ENCODE measurements at regions not wholly inside any gene's neighbourhood (a gene's known extent, or its start where the extent isn't known, plus 50 kb on each side); places are given as distances from the start of the nearest gene placed in this dataset.

- Histone ChIP-seq H3K27me3 (ENCODE audit: insufficient read depth, low read length) (no peaks in the 10 kb centered on the region), H3K27ac (ENCODE audit: insufficient read length, low read depth, low read length) (no peak overlapping the region), H3T11ph (ENCODE audit: low read length) (no peak overlapping the region), H3K4ac (ENCODE audit: low read depth, low read length) (no peak overlapping the region), H4K20me1 (ENCODE audit: control insufficient read depth, insufficient read depth, insufficient read length) (no peaks in the 10 kb centered on the region), H3K79me2 (ENCODE audit: insufficient read depth, low read length) (no peaks in the 10 kb centered on the region), H2AFZ (ENCODE audit: low read length) (no peak overlapping the region), H2BK20ac (ENCODE audit: low read depth, low read length, poor library complexity, severe bottlenecking) (no peak overlapping the region), H4K91ac (ENCODE audit: insufficient read length, low read depth, low read length) (no peak overlapping the region), H3K23me2 (ENCODE audit: insufficient read length, low read depth, low read length, poor library complexity, severe bottlenecking) (no peaks in the 10 kb centered on the region), H3K4me1 (ENCODE audit: insufficient read depth, low read length) (no peaks in the 10 kb centered on the region), H4K8ac (replicated peaks; ENCODE audit: insufficient read length, low read depth, low read length) (no peak overlapping the region), H2BK12ac (ENCODE audit: insufficient read length, low read depth, low read length) (no peak overlapping the region), H2BK5ac (ENCODE audit: insufficient read length, low read length) (no peak overlapping the region), H3K14ac (ENCODE audit: insufficient read depth, low read length) (no peak overlapping the region), H3K4me2 (ENCODE audit: insufficient read depth, insufficient read length, low read length) (no peak overlapping the region), H2BK120ac (ENCODE audit: low read depth, low read length, poor library complexity, severe bottlenecking) (no peak overlapping the region), H3K9me3 (ENCODE audit: control insufficient read depth, low read depth, low read length) (no peaks in the 10 kb centered on the region), H2AK5ac (ENCODE audit: insufficient read length, low read length) (no peak overlapping the region), H2BK15ac (ENCODE audit: low read depth, low read length) (no peak overlapping the region), H4K5ac (ENCODE audit: insufficient read length, low read depth, low read length) (no peak overlapping the region), H3K79me1 (ENCODE audit: insufficient read depth, low read depth, low read length, poor library complexity, severe bottlenecking) (no peaks in the 10 kb centered on the region), H3K18ac (ENCODE audit: insufficient read length, low read depth, low read length) (no peak overlapping the region), H3K9ac (ENCODE audit: extremely low read depth, insufficient read length, low read length) (no peak overlapping the region), H3K23ac (ENCODE audit: insufficient read length, low read depth, low read length) (no peak overlapping the region), H3K56ac (ENCODE audit: insufficient read length, low read depth, low read length) (no peak overlapping the region)
- H3K27me3 Mint-ChIP-seq (ENCODE audit: low read depth) = no peaks in the 10 kb centered on the region
- H3K9me3 Mint-ChIP-seq = peaks cover 4 to 6% of the 10 kb centered on the region in 2 experiments; a peak in 3 of 5 replicates
- H3K27ac Mint-ChIP-seq = no peak overlapping the region
- no peak overlapping the region for H3K4me3 Mint-ChIP-seq
- TF ChIP-seq CTCF (conservative IDR thresholded peaks at IDR 0.05) = no peak
- H3K36me3 Mint-ChIP-seq (ENCODE audit: insufficient read depth in 1 of 3, low read depth in 3 of 3) = no peaks in the 10 kb centered on the region; a peak in 1 of 7 replicates
- no CpG with 5 or more reads among the region's 4 CpGs for WGBS (ENCODE audit: extremely low coverage, insufficient read length, low lambda C conversion rate)
- no peaks in the 10 kb centered on the region for H3K4me1 Mint-ChIP-seq
- no peak for DNase-seq
Measured at GRCh38 chr14:29493849-29494248, 433.8 kb downstream of the PRKD1 start.

Measured in H9 (cell line).